Activated naive CD4-positive, alpha-beta T cell treated with anti-CD3 and anti-CD28 coated beads, Interleukin-2, amount 10 ng/mL, durations not matched to agents 7 days and 5 days (primary cell): ENCODE measurements at regions not wholly inside any gene's neighbourhood (a gene's known extent, or its start where the extent isn't known, plus 50 kb on each side); places are given as distances from the start of the nearest gene placed in this dataset.
"Not testable (repeated sequence)": the region's sequence is repeated elsewhere in the genome, so short reads cannot be mapped to it uniquely, and the experiment has no call there.

ENCODE experiments used
- CTCF ChIA-PET: fragments of 350-600 bp; sonication (Branson Sonifier 250); formaldehyde crosslinking; loops from one replicate; lab custom pipeline; 2021; ENCODE audit warnings: antibody characterized with exemption; lab: Charles Lee
- DNase-seq: peaks from one replicate; pipeline ENCODE4 v3.0.0-alpha.2; 2020
- H3K27ac Mint-ChIP-seq: one replicate; pipeline ENCODE4 v1.8.0; 2021; ENCODE audit warnings: mild to moderate bottlenecking, moderate library complexity, mixed read lengths
- H3K27me3 Mint-ChIP-seq: one replicate; pipeline ENCODE4 v1.8.0; 2021; ENCODE audit warnings: mild to moderate bottlenecking, mixed read lengths
- H3K36me3 Mint-ChIP-seq: one replicate; pipeline ENCODE4 v1.8.0; 2021; ENCODE audit warnings: mixed read lengths
- H3K4me1 Mint-ChIP-seq: one replicate; pipeline ENCODE4 v1.8.0; 2021; ENCODE audit warnings: mixed read lengths
- H3K4me3 Mint-ChIP-seq: one replicate; pipeline ENCODE4 v1.8.0; 2021; ENCODE audit warnings: mild to moderate bottlenecking, moderate library complexity, mixed read lengths
- H3K9me3 Mint-ChIP-seq: one replicate; pipeline ENCODE4 v1.8.0; 2021; ENCODE audit warnings: mixed read lengths

DNA sequence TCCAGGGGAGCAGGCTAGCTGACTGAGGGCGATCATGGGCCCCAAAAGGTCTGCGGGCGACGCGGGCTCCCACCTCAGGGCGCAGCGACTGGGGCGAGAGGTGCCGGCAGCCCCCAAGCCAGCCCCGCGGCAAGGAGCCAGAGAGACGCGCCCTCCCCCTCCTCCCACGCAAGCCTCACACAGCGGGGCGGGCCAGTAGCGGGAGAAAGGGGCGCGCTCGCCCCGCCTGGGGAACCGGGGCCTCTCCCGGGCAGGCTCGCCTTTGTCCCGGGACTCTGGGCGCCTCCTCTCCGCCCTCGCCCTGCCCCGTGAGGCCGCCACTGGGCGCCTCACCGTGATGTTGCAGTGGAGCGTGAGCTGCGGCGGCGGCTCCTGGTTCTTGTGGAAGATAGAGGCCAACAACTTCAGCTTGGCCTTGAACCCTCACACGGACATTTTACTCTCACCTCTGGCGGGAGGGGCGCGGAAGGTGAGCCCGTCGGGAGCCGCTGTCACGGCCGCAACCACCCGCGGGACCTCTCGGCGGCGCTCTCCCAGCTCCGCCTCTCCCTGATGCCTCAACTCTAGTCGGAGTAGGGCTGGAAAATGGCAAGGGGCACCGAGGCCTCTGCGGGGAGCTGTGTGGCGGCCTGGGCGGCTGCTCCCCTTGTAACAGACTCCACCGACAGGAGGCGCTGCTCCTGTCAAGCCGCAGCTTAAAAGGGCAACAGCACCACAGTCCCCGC, 100.5 kb upstream of the ZSCAN2 start:
- DNase-seq, result peak; percentile 43
- CTCF ChIA-PET, H3K4me1 Mint-ChIP-seq, H3K9me3 Mint-ChIP-seq, H3K27me3 Mint-ChIP-seq, H3K27ac Mint-ChIP-seq, H3K36me3 Mint-ChIP-seq, H3K4me3 Mint-ChIP-seq: not testable (repeated sequence)

DNA sequence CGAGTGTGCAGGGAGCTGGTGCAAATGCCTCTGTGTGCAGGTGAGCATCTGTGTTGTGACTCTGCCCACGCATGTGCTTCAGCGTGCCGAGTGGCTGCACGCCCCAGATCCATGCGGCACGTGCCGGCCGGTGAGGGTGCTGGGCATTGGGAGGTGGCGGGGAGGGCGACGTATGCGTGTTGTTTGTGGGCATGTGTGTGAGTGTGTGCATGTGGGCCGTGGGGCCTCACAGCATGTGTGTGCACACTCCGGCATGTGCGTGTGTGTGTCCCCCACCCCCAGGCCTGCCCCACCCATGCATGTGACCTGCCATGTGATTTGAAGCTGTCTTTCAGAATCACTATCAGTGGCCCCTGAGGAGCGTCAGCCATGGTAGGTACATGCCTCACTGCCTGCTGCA, 97.7 kb upstream of the ZSCAN2 start:
- DNase-seq, result not testable (repeated sequence)

DNA sequence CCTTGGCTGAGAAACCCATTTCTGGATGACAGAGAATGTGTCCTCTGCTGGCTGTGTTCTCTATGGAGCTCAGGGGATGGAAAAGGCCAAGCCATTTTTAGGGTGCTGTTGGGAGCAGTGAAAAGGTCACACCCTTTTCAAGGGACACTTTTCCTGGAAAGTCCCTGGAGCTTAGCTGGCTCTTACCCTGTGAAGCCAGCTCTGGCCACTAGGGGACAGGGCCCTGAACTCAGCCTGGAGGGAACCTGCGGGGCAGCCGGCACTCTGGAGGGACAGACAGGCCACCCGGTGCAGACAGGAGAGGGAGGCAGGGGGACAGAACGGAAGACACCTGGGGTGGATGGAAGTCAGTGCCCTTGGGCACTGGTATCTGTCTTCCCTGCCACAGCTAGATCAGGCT, 95.3 kb upstream of the ZSCAN2 start:
- CTCF ChIA-PET, H3K27ac Mint-ChIP-seq, H3K27me3 Mint-ChIP-seq, H3K9me3 Mint-ChIP-seq, H3K36me3 Mint-ChIP-seq, H3K4me3 Mint-ChIP-seq, H3K4me1 Mint-ChIP-seq, DNase-seq: not testable (repeated sequence)

More for the DNA sequence above, 97.7 kb upstream of the ZSCAN2 start:
- H3K36me3 Mint-ChIP-seq, H3K9me3 Mint-ChIP-seq, H3K27me3 Mint-ChIP-seq, H3K4me3 Mint-ChIP-seq, H3K27ac Mint-ChIP-seq, H3K4me1 Mint-ChIP-seq, CTCF ChIA-PET: not testable (repeated sequence)

DNA sequence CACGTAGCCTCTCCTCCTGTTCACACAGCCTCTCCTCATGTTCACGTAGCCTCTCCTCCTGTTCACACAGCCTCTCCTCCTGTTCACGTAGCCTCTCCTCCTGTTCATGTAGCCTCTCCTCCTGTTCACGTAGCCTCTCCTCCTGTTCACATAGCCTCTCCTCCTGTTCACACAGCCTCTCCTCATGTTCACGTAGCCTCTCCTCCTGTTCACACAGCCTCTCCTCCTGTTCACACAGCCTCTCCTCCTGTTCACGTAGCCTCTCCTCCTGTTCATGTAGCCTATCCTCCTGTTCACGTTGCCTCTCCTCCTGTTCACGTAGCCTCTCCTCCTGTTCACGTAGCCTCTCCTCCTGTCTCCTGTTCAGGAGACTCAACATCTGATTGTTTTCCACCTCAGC, 88.5 kb upstream of the ZSCAN2 start:
- CTCF ChIA-PET, result not testable (repeated sequence)

DNA sequence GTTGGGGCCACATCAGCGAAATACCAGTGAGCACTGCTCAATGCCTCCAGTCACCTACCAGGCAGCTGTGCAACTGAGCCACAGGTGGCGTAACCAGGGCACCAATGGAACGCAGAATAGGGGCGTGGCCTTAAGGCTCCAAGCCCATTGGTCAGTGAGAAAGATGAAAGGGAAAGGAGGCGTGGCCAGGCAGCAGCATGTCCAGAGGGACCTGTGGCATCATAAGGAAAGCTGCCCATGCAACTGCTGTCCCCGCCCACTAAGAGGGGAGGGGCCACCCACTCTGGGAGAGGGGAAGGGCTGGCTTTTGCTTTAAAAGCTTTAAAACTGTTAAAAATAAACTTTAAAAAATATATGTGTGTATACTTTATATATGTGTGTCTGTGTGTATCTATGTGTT, 84.0 kb upstream of the ZSCAN2 start:
- H3K4me1 Mint-ChIP-seq, H3K27ac Mint-ChIP-seq, H3K27me3 Mint-ChIP-seq, H3K9me3 Mint-ChIP-seq, CTCF ChIA-PET, H3K4me3 Mint-ChIP-seq, H3K36me3 Mint-ChIP-seq: not testable (repeated sequence)
- DNase-seq, result peak; percentile 22

More for the DNA sequence above, 88.5 kb upstream of the ZSCAN2 start:
- H3K27ac Mint-ChIP-seq, H3K9me3 Mint-ChIP-seq, H3K4me1 Mint-ChIP-seq, H3K36me3 Mint-ChIP-seq, H3K27me3 Mint-ChIP-seq, DNase-seq, H3K4me3 Mint-ChIP-seq: not testable (repeated sequence)

DNA sequence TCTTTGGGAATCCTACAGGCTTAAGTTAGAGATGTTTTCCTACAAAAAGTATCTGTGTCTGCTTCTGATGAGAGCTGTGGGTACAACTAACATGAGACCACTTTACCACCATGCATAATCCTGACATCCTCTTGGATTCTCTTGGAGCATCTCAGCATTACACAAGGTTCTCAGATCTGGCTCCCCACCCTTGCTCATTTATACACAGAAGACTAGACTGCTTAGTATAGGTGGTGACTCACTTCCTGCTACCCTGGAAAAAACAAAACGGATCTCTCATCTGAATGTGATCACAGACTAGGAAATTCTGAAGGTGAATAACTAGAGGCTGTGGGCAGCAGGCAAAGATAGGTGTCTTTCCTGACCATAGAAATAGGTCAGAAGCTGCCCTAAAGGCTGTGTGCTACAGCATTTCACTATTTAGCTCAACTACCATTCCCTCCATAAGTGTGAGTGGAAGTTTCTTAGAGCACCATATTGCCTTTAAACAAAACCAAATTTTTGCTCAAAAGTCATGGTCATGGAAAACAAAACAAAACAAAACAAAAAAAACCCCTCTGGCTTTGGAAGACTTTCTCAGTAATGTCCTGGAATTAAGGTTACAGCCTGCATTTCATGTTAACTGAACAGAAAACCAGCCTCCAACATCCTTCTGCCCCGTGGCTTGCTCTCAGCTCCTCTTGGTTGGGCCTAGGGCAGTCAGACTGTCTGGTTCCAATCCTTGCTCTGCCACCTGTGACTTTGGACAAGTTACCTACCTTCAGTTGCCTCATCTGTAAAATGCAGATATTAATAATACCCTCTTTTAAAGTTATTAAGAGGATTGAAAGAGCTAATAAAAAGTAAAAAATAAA, 75.1 kb upstream of the ZSCAN2 start:
- CTCF ChIA-PET, H3K4me3 Mint-ChIP-seq, H3K4me1 Mint-ChIP-seq, DNase-seq, H3K27me3 Mint-ChIP-seq, H3K9me3 Mint-ChIP-seq, H3K36me3 Mint-ChIP-seq: not testable (repeated sequence)
- peak overlapping the region; percentile 78 for H3K27ac Mint-ChIP-seq

DNA sequence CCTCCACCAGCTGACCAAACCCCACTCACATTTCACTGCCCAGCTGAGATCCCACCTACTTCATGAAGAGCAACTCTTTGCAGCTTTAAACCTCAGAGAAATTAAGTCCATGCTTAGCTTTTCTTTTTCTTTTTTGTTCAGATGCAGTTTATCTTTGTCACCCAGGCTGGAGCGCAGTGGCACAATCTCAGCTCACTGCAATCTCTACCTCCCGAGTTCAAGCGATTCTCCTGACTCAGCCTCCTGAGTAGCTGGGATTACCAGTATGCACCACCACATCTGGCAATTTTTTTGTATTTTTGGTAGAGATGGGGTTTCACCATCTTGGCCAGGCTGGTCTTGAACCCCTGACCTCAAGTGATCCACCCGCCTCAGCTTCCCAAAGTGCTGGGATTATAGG, 70.1 kb upstream of the ZSCAN2 start:
- H3K27ac Mint-ChIP-seq, H3K9me3 Mint-ChIP-seq, H3K27me3 Mint-ChIP-seq, H3K36me3 Mint-ChIP-seq, H3K4me3 Mint-ChIP-seq, DNase-seq, CTCF ChIA-PET: not testable (repeated sequence)
- peaks cover 20% of the 10 kb centered on the region for H3K4me1 Mint-ChIP-seq

DNA sequence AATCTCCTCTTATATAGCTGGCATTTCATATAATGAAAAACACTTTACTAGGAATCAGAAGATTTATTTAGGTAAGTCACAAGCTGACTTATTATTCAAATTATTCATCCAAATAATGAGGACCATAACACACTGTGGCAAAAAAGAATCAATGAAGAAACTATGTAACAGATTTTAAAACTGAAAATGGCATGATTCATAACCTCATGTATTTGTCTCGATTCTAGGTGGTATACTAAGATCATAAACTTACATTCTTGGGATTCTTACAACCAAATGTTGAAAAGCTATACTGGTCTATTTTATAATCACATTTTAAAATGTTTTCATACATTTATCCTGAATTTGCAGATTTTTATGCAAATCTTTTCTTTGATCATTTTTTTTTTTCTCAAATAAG, 69.6 kb upstream of the ZSCAN2 start:
- H3K27me3 Mint-ChIP-seq, H3K9me3 Mint-ChIP-seq, DNase-seq, H3K27ac Mint-ChIP-seq, CTCF ChIA-PET, H3K4me3 Mint-ChIP-seq, H3K36me3 Mint-ChIP-seq: not testable (repeated sequence)
- peaks cover 18% of the 10 kb centered on the region for H3K4me1 Mint-ChIP-seq

DNA sequence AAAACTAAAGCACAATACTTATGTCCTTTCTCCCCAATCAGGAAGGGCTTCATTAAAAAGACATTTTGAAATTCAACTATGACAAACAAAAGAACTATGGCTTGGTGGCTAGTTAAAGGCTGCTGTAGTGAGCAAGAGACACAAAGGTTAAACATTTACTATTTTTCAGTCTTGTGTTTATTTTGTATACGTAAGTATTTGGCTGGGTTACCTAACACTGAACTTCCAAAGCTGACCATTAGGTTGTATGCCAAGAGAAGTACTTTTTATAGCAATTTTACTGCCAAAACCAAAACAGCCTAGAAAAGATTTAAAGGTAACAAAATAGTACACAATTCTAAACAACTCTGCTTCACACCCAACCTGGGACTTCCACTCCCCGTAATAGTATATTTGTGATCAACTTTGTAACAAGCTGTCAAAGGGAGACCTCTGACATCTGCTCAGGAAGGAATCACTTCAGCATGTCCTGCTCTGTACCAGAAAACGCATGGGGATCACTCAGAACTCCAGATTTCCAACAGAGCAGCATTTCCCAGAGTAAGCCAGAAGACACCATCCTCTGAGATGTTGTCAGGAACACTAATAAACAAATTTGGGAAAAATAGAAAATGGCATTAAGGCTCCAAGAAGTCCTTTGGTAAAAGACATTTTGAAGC, 69.0 kb upstream of the ZSCAN2 start:
- H3K4me1 Mint-ChIP-seq, result peaks cover 16% of the 10 kb centered on the region
- DNase-seq, H3K27ac Mint-ChIP-seq, H3K36me3 Mint-ChIP-seq, H3K9me3 Mint-ChIP-seq, CTCF ChIA-PET, H3K27me3 Mint-ChIP-seq, H3K4me3 Mint-ChIP-seq: not testable (repeated sequence)

DNA sequence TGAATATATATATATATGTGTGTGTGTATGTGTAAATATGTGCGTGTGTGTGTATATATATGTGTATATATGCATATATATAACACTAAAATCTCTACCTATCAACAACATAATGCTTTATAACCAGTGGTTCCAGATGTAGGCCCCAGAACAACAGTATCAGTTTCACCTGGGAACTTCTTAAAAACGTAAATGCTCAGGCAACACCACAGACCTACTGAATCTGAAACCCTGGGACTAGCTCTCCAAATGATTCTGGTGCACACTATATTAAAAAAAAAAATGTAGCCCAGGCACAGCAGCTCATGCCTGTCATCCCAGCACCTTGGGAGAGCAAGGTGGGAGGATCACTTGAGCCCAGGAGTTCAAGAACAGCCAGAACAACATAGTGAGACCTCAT, 67.1 kb upstream of the ZSCAN2 start:
- peaks cover 13% of the 10 kb centered on the region for H3K4me1 Mint-ChIP-seq
- H3K27ac Mint-ChIP-seq, H3K9me3 Mint-ChIP-seq, H3K36me3 Mint-ChIP-seq, CTCF ChIA-PET, H3K27me3 Mint-ChIP-seq, H3K4me3 Mint-ChIP-seq, DNase-seq: not testable (repeated sequence)

DNA sequence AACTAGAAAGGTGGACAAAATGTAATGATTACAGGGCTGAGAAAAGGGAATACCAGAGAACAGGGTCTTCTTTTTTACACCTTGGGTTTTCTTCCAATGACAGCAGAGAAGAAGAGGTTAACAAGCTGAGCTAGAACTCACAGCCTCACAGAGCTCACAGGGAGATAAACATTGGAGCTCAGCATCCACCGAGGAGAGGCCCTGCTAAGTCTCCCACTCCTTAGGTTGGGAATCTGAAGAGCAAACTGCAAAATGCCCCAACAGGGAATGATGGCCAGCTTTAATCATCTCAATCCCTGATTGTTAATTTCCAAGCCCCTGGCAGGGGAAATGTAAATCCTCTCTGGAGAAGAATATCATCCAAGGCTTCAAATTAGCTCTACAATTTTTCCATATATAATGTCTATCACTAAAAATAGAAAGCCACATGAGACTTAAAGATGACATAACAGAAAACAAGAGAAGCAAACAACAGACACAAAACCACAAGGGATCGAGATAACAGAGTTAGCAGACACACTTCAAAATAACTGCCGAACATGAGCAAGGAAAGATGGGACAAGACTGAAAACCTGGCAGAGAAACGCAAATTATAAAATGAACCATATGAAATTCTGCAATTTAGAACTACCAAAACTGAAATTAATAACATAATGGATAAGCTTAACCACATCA, 66.1 kb upstream of the ZSCAN2 start:
- H3K4me1 Mint-ChIP-seq, result peaks cover 13% of the 10 kb centered on the region
- H3K27me3 Mint-ChIP-seq, CTCF ChIA-PET, H3K4me3 Mint-ChIP-seq, H3K36me3 Mint-ChIP-seq, H3K9me3 Mint-ChIP-seq, DNase-seq: not testable (repeated sequence)
- H3K27ac Mint-ChIP-seq, result peak overlapping the region; percentile 4

DNA sequence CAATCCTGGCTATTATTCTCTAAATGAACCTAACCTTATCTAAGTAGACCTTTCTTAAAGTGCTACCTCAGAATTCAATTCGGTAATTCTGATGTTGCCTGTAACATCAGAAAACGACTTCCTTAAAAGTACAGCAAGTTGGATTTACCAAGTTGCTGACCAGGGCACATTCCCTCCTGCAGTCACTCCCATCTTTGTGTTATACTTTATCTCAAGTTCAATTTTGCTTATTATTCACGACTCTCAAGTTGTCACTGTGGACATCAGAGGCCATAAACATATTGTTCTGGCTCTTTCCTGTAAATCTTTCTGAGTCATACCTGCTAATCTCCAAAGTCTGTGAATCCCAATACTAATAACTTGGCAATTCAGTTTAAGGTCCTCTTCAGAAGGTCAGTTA, 64.6 kb upstream of the ZSCAN2 start:
- CTCF ChIA-PET, H3K9me3 Mint-ChIP-seq, DNase-seq, H3K36me3 Mint-ChIP-seq, H3K27me3 Mint-ChIP-seq, H3K4me3 Mint-ChIP-seq, H3K27ac Mint-ChIP-seq: not testable (repeated sequence)
- peaks cover 14% of the 10 kb centered on the region for H3K4me1 Mint-ChIP-seq

DNA sequence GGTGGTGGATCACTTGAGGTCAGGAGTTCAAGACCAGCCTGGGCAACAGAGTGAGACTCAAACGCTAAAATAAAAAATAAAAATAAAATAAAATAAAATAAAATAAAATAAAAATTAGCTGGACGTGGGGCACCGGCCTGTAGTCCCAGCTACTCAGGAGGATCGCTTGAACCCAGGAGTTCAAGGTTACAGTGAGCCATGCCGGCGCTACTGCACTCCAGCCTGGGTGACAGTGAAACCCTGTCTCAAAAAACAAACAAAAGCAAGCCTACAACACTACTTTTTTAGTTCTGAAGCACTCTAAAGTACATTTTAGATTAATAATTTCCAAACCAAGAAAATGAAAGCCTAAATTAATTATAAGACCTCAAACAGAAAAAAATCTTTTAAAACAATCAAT, 56.2 kb upstream of the ZSCAN2 start:
- H3K9me3 Mint-ChIP-seq, CTCF ChIA-PET, DNase-seq, H3K36me3 Mint-ChIP-seq, H3K27ac Mint-ChIP-seq, H3K4me3 Mint-ChIP-seq, H3K27me3 Mint-ChIP-seq: not testable (repeated sequence)
- H3K4me1 Mint-ChIP-seq, result peaks cover 20% of the 10 kb centered on the region

DNA sequence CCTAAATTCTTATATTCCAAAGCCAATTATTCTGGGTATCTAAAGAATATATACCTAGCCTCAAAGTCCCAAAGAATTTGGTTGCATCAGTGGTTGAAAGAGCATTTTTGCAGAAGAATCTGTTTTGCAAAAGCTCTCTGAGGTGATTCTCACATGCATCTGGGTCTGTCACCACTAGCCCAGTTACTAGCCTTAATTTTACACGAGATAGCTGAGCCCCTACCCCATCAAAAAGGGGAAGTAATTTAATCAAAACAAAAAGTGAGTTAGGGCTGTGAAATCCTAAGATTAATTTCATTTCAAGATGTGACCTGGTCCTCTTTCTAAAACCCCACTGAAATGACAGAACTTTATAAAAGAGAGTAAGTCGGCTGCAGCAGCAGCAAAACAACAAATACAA, 53.7 kb upstream of the ZSCAN2 start:
- H3K9me3 Mint-ChIP-seq, H3K27ac Mint-ChIP-seq, H3K4me3 Mint-ChIP-seq, H3K36me3 Mint-ChIP-seq, CTCF ChIA-PET, H3K27me3 Mint-ChIP-seq, DNase-seq: not testable (repeated sequence)
- H3K4me1 Mint-ChIP-seq, result peaks cover 16% of the 10 kb centered on the region
